Small intestine (tissue), 7 donors: ENCODE measurements at regions not wholly inside any gene's neighbourhood (a gene's known extent, or its start where the extent isn't known, plus 50 kb on each side); places are given as distances from the start of the nearest gene placed in this dataset.

Source experiments
- DNase-seq, 2 donors: peaks; one replicate each; pipeline versions ENCODE4 v3.0.0 to v3.0.0-alpha.2; 2013
- FAIRE-seq: peaks from 2 replicates; lab custom pipeline; 2012; peaks lifted over from hg19 to GRCh38; lab: Jason Lieb, UNC
- H3K27ac ChIP-seq, 3 donors: one replicate each; pipeline ENCODE4 v1.5.1; 2013; ENCODE audit warnings: low read length in 2 of 3, mild to moderate bottlenecking in 2 of 3, control low read depth in 1 of 3, inconsistent platforms in 1 of 3, low read depth in 1 of 3, moderate library complexity in 1 of 3
- H3K27me3 ChIP-seq, 3 donors: one replicate each; pipeline ENCODE4 v1.6.1; 2013; ENCODE audit warnings: low read length in 3 of 3, inconsistent platforms in 1 of 3; ENCODE audit not compliant: control insufficient read depth in 3 of 3, insufficient read depth in 3 of 3
- H3K36me3 ChIP-seq, 3 donors: one replicate each; pipeline ENCODE4 v1.6.1; 2013; ENCODE audit warnings: low read length in 3 of 3, inconsistent platforms in 1 of 3, low read depth in 1 of 3, mild to moderate bottlenecking in 1 of 3, moderate library complexity in 1 of 3; ENCODE audit not compliant: control insufficient read depth in 3 of 3, insufficient read depth in 2 of 3
- H3K4me1 ChIP-seq, 3 donors: one replicate each; pipeline ENCODE4 v1.6.1; 2013; ENCODE audit warnings: low read length in 2 of 3, inconsistent platforms in 1 of 3, low read depth in 1 of 3, mild to moderate bottlenecking in 1 of 3, moderate library complexity in 1 of 3; ENCODE audit not compliant: control insufficient read depth in 3 of 3, insufficient read depth in 2 of 3
- H3K4me3 ChIP-seq, 3 donors: one replicate each; pipeline ENCODE4 v1.5.1; 2013; ENCODE audit warnings: low read length in 3 of 3, control low read depth in 1 of 3, inconsistent platforms in 1 of 3, low read depth in 1 of 3, mild to moderate bottlenecking in 1 of 3, moderate library complexity in 1 of 3
- H3K9me3 ChIP-seq, 2 donors: one replicate each; pipeline ENCODE4 v1.6.1; 2013; ENCODE audit warnings: low read depth in 1 of 2, low read length in 1 of 2; ENCODE audit not compliant: control insufficient read depth in 2 of 2, insufficient read depth in 1 of 2
- WGBS, 3 donors: extraction: QIAGEN DNeasy Blood & Tissue Kit; methylation state at CpG; one replicate each; pipeline ENCODE4 v1.1.7; 2013; 5-methylcytosine and 5-hydroxymethylcytosine counted together
- donor health status: healthy with polysubstance abuse.
- donor health status: control.
- donor health status: control.
- donor health status: Bipolar disorder and iron deficiency.
- donor health status: healthy.

DNA sequence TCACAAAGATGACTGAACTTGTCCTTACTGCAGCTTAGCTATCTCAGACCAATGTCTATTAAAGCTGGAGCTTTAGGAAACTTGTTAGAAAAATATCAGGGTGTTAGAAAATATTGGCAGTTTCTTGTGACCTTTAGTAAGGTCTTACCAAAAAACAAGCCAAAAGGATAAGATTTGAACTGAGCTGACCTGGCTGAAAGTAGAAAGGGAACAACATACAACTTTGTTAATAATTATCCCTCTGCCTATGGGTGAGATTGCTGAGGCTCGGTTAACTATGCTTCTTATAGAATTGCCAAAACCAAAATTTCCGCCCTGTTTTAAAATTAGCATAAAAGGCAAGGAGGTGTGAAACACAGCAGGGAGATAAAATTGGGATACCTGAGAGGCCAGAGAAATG, 73.8 kb downstream of the DHRS2 start:
- no peak for FAIRE-seq
- no peak overlapping the region for H3K4me3 ChIP-seq
- no peak overlapping the region for H3K27ac ChIP-seq
- WGBS, 3 donors = 38 to 74% (median 48%) methylated on average over 2 of the region's 2 CpGs
- no peaks in the 10 kb centered on the region for H3K4me1 ChIP-seq
- H3K36me3 ChIP-seq = no peaks in the 10 kb centered on the region
- peaks cover 0 to 21% of the 10 kb centered on the region in 2 donors for H3K9me3 ChIP-seq
- DNase-seq = no peak
- no peaks in the 10 kb centered on the region for H3K27me3 ChIP-seq

GRCh38 chr14:23712287-23712686, 76.1 kb downstream of the DHRS2 start:
- Histone ChIP-seq H3K36me3 (no peaks in the 10 kb centered on the region), H3K27me3 (no peaks in the 10 kb centered on the region), H3K27ac (no peak overlapping the region), H3K9me3 (peaks cover 0 to 5% of the 10 kb centered on the region in 2 donors), H3K4me1 (no peaks in the 10 kb centered on the region), H3K4me3 (no peak overlapping the region)
- DNase-seq = no peak
- WGBS, 3 donors = 81 to 86% (median 83%) methylated on average over 2 of the region's 2 CpGs
- no peak for FAIRE-seq

- H3K4me1 ChIP-seq = no peaks in the 10 kb centered on the region
- DNase-seq (no peak), FAIRE-seq (no peak)
- H3K4me3 ChIP-seq = no peak overlapping the region
- no peaks in the 10 kb centered on the region for H3K36me3 ChIP-seq
- WGBS, 3 donors = 89 to 92% (median 89%) methylated on average over 10 of the region's 10 CpGs
- no peak overlapping the region for H3K27ac ChIP-seq
- H3K27me3 ChIP-seq = peaks cover 0 to 1% (median 0%) of the 10 kb centered on the region in 3 donors
- H3K9me3 ChIP-seq = no peaks in the 10 kb centered on the region
Measured at GRCh38 chr14:23719225-23719985, 83.2 kb downstream of the DHRS2 start.

- FAIRE-seq (no peak), DNase-seq (no peak)
- no peak overlapping the region for H3K27ac ChIP-seq
- H3K36me3 ChIP-seq = no peaks in the 10 kb centered on the region
- H3K4me1 ChIP-seq = peaks cover 0 to 9% (median 0%) of the 10 kb centered on the region in 3 donors
- H3K4me3 ChIP-seq = no peak overlapping the region
- H3K9me3 ChIP-seq = no peaks in the 10 kb centered on the region
- peaks cover 0 to 1% (median 0%) of the 10 kb centered on the region in 3 donors for H3K27me3 ChIP-seq
- 44 to 63% (median 60%) methylated on average over 1 of the region's 1 CpG for WGBS, 3 donors
Measured at GRCh38 chr14:23722675-23723074, 86.5 kb downstream of the DHRS2 start.

DNA sequence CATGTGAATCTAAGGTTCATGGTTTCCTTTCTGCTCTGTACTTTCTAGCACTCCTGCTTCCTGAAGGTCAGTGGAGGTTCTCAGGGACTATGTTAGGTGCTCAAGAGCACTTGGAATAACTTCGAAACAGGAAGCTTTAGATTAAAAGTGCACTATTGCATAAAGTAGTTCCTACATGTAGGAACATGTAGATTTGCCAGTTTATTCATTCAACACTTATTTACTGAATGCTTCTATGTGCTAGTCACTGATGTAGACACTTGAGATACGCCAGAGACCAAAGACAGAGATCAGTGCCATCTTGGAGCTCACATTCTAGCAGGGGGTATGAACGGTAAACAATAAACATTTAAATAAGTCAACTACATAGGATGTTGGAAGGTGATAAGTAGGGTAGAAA, 87.7 kb downstream of the DHRS2 start:
- no peak for DNase-seq
- 74 to 85% (median 81%) methylated on average over 3 of the region's 3 CpGs for WGBS, 3 donors

GRCh38 chr14:23725528-23725927, 89.4 kb downstream of the DHRS2 start:
- Histone ChIP-seq H3K4me1 (peaks cover 0 to 9% (median 0%) of the 10 kb centered on the region in 3 donors), H3K27me3 (peaks cover 0 to 1% (median 0%) of the 10 kb centered on the region in 3 donors), H3K9me3 (no peaks in the 10 kb centered on the region), H3K36me3 (no peaks in the 10 kb centered on the region), H3K27ac (no peak overlapping the region), H3K4me3 (no peak overlapping the region)
- DNase-seq = no peak
- no peak for FAIRE-seq
- 76 to 93% (median 86%) methylated on average over 3 of the region's 3 CpGs for WGBS, 3 donors

More for the DNA sequence above, 87.7 kb downstream of the DHRS2 start:
- no peak for FAIRE-seq
- Histone ChIP-seq H3K36me3 (no peaks in the 10 kb centered on the region), H3K27ac (no peak overlapping the region), H3K9me3 (no peaks in the 10 kb centered on the region), H3K4me3 (no peak overlapping the region), H3K27me3 (peaks cover 0 to 1% (median 0%) of the 10 kb centered on the region in 3 donors), H3K4me1 (peaks cover 0 to 9% (median 0%) of the 10 kb centered on the region in 3 donors)

DNA sequence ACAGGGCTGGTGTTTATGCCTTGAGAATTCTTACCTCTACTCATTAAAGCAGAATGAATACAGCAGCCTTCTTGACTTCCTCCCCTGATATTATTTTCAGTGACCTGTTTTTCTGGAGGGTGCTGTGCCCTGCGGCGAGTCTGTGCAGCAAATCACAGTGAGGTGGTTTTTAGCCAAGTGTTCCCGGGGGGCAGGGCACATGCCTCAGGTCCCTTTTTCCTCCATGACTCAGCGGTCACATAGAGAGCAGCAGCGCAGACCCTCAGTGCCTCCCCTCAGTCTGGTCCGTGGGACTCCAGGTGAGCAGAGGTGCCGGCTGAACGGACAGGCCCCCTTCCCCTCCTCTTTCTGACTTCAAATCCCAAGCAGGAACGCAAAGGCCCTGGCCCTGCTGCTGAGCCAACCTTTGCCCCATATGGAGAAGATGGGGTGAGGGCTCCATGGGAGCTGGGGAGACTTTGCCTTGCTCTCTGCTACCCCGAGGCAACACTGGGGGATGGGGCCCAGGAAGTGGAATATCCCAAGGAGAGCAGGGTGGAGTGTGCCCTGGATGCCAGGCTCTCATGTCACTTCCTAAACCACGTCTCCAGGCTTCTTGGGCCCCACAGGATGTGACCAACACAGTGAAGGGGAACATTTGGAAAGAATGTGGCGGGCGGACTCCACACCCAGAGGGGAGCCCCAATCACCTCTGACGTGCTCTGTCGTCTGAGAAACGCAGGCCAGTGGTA, 90.0 kb downstream of the DHRS2 start:
- Histone ChIP-seq H3K27me3 (peaks cover 0 to 4% (median 0%) of the 10 kb centered on the region in 3 donors), H3K4me3 (no peak overlapping the region), H3K27ac (no peak overlapping the region), H3K36me3 (no peaks in the 10 kb centered on the region), H3K4me1 (peaks cover 0 to 9% (median 0%) of the 10 kb centered on the region in 3 donors), H3K9me3 (no peaks in the 10 kb centered on the region)
- no peak for FAIRE-seq
- 62 to 70% (median 65%) methylated on average over 16 of the region's 16 CpGs for WGBS, 3 donors
- DNase-seq = peak in 1 of 2 donors; percentile 35

DNA sequence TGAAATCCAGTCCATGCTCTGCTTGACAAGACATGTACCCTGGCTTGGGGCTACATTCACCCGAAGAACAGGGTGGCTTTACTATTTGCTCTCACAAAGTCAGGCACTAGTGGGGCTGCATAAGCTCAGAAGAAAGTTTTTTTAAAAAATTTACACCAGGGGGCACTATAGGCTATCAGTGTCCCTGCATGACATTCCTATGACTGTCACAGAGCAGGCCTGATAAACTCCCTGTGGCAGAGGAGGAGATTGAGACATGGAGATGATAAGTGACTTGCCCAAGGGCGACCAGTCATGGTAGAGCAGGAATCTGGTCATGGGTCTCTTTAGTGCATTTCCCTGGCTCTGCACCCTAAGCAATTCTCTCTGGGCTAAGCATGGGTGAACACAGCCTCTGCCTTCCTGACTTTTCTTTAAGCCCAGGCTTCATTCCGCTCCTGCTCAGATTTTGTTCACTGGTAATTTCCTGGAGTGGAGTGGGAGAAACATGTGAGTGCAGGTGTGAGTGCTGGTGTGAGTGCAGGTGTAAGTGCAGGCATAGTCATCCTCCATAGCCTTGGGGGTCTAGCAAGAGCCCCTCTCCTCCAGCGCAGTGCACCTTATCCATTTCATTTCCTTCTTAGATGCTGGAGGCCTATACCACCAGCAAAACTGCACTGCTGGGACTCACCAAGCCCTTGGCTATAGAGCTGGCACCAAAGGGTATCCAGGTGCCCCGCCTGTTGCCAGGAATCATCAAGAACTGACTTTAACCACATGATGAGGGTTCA, 91.6 kb downstream of the DHRS2 start:
- H3K9me3 ChIP-seq = no peaks in the 10 kb centered on the region
- no peak overlapping the region for H3K4me3 ChIP-seq
- WGBS, 3 donors = 78 to 85% (median 82%) methylated on average over 5 of the region's 5 CpGs
- H3K27me3 ChIP-seq = peaks cover 0 to 4% (median 0%) of the 10 kb centered on the region in 3 donors
- DNase-seq = peak; percentile 50 to 59
- no peak overlapping the region for H3K27ac ChIP-seq
- FAIRE-seq = no peak
- H3K4me1 ChIP-seq = peaks cover 0 to 9% (median 0%) of the 10 kb centered on the region in 3 donors
- H3K36me3 ChIP-seq = no peaks in the 10 kb centered on the region
